ENCODE measurements at regions not wholly inside any gene's neighbourhood (a gene's known extent, or its start where the extent isn't known, plus 50 kb on each side); places are given as distances from the start of the nearest gene placed in this dataset.

DNA sequence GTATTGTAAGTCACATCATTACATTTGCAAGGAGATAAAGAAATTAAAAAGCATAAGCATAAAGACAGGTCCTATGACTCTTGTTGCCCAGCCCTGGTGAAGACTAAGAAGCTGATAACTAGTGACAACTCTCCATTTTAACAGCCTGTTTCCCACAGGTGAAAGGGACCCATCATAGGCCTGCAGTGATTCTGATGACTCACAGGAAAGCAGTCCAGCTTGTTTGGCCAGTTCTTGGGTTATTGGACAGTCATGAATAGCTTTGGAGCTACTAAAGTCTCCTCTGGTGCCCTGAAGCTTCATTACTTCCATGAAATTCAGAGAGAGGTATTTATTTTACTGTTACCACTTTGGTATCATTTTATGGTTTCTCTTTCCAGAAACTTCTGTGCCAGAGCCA lies 55.5 kb upstream of the DYRK2 start:
- no peak for DNase-seq

GRCh38 chr12:67593461-67594330 lies 54.8 kb upstream of the DYRK2 start:
- DNase-seq, result no peak

GRCh38 chr12:67594888-67595287 lies 53.7 kb upstream of the DYRK2 start:
- no peak for DNase-seq

- no peak for DNase-seq
Measured at GRCh38 chr12:67595365-67595764, 53.2 kb upstream of the DYRK2 start.

DNA sequence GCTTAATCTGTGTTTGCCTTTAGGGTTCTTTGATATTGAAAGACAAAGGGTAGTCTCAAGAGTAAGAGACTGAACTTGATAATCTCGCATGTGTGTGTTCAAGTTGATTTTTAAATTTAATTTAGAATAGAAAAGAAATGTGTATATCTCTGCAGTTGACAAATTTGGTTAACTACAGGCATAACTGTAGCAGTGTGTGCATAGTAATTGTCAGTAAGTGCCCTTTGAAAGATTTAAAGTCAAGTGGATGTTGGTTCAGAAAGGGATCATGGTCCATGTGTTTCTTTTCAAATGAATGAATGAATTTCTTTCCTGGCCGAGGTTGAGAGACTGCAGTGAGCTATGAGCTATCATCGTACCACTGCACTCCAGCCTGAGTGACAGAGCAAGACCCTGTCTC lies 49.9 kb upstream of the DYRK2 start:
- no peak for DNase-seq

Data from AML-193 (cell line).